ENCODE measurements at regions not wholly inside any gene's neighbourhood (a gene's known extent, or its start where the extent isn't known, plus 50 kb on each side); places are given as distances from the start of the nearest gene placed in this dataset.

- in situ Hi-C loops (cut with HindIII; ENCODE audit: low sequenced_read_pairs), result no loop called here
- DNase-seq (ENCODE audit: low spot score), result no peak
Measured at GRCh38 chrX:13917507-13917906, 100.6 kb upstream of the GPM6B start.

GRCh38 chrX:13911586-13911985, 94.7 kb upstream of the GPM6B start:
- DNase-seq (ENCODE audit: low spot score), result no peak
- in situ Hi-C loops (cut with HindIII; ENCODE audit: low sequenced_read_pairs), result no loop called here

DNA sequence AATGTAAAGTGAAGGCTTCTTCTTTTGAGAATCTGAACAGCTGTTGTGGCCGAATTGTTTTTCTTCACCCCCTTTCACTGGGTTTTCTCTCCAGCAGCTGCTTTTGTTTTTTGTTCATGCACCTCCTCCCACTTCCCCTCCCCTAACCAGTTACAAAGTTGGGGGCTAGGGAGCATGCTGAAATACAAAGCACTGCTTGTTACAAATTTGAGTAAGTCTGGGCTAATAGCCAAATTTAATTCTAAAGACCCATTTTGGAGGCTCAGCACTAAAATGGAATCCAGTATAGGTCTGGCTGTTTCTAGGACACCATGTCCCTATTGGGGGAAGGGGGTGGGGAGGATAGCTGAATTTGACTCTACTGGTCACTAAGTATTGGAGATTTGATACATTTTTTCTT, 89.2 kb upstream of the GPM6B start:
- no peak for DNase-seq (ENCODE audit: low spot score)
- in situ Hi-C loops (cut with HindIII; ENCODE audit: low sequenced_read_pairs), result no loop called here

DNA sequence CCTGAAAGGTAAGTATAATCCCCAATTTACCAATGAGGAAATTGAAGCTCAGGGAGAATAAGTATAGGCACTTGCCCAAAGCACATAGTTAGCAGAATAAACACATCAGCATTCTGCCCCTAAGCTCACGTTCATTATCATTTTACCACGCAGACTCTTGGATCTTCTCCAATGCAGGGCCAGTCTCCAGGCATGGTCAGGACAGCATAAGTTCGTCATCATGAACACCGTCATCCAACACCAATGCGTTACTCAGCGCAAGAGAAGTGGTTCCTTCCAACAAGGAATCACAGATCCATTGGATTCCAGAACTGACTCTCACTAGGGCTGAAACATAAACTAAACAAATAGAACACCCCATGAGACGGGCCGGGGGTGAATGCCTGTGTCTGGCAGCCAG, 86.5 kb upstream of the GPM6B start:
- in situ Hi-C loops (cut with HindIII; ENCODE audit: low sequenced_read_pairs), result no loop called here
- no peak for DNase-seq (ENCODE audit: low spot score)

GRCh38 chrX:13902406-13902805, 85.5 kb upstream of the GPM6B start:
- no peak for DNase-seq (ENCODE audit: low spot score)
- in situ Hi-C loops (cut with HindIII; ENCODE audit: low sequenced_read_pairs), result no loop called here

DNA sequence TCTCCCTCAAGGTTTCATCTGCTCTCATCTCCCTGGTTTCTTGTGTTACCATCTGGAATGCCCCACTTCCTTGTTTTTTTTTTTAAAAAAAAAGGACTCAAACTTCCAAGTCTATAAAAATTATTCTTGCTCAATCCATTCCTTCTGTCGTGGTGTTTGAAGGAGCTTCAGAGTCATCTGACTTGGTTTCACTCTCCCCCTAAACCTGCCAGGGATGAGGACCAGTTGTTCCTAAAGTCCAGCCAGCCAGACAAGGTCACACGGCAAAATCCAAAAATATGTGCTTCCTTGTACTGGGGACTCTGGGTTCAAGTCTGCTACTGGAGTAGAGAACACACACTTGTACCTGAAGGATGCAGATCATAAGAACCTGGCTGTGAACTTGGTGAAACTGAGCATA, 84.5 kb upstream of the GPM6B start:
- in situ Hi-C loops (cut with HindIII; ENCODE audit: low sequenced_read_pairs), result no loop called here
- no peak for DNase-seq (ENCODE audit: low spot score)

GRCh38 chrX:13900351-13900750, 83.5 kb upstream of the GPM6B start:
- no peak for DNase-seq (ENCODE audit: low spot score)
- in situ Hi-C loops (cut with HindIII; ENCODE audit: low sequenced_read_pairs), result no loop called here

DNA sequence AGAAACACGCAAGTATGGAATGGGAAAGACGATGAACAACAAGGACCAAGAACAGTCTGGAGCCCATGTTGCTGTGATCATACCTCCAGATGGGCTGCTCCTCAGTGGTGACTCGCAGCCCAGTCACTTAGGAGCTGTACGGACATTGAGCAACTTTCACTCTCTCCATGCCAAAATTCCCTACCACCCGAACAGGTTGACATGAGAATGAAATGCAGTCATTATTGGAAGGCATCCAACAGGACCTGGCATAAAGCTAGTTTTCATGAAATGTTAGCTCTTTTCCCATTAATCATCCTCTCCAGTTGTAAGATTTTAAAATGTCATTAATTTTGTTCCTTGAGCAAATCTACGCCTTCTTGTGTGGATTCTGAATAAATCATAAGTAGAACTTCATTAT, 82.7 kb upstream of the GPM6B start:
- DNase-seq (ENCODE audit: low spot score), result peak; percentile 55

GRCh38 chrX:13898603-13899002, 81.7 kb upstream of the GPM6B start:
- DNase-seq (ENCODE audit: low spot score), result no peak
- in situ Hi-C loops (cut with HindIII; ENCODE audit: low sequenced_read_pairs), result no loop called here

More for the DNA sequence above, 82.7 kb upstream of the GPM6B start:
- in situ Hi-C loops (cut with HindIII; ENCODE audit: low sequenced_read_pairs), result no loop called here

GRCh38 chrX:13898083-13898482, 81.2 kb upstream of the GPM6B start:
- in situ Hi-C loops (cut with HindIII; ENCODE audit: low sequenced_read_pairs), result no loop called here
- DNase-seq (ENCODE audit: low spot score), result no peak

- no peak for DNase-seq (ENCODE audit: low spot score)
- in situ Hi-C loops (cut with HindIII; ENCODE audit: low sequenced_read_pairs), result no loop called here
Measured at GRCh38 chrX:13897566-13897965, 80.7 kb upstream of the GPM6B start.

DNA sequence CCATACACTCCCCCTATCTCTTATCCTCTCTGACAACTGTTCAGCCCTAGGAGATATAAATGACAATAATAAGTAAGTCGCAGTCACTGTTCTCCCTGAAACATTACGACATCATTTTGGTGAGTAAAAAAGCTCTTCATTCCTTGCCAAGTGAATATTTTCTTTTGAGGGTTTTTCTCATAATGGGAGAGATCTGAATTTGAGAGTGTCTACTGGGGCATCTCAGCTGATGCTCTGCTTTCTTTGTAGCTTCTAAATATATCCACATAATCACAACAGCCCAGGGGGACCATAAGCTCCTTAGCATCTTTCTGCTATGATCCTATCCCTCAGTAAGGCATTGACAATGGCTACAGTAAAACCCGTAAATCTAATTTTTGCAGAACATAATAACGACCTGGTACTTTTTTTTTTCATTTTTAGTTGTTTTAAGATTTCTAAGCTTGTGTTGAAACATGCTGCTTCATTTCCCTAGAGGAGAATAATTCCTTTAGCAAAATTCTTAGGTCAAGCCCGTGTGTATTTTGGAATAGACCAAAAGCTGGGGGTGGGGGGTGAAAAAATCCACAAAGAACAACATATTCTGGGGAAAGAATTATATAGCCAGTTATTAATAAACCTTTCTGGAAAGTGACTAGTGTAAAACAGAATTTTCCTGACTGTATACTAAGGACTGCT, 78.1 kb upstream of the GPM6B start:
- in situ Hi-C loops (cut with HindIII; ENCODE audit: low sequenced_read_pairs), result no loop called here
- no peak for DNase-seq (ENCODE audit: low spot score)

DNA sequence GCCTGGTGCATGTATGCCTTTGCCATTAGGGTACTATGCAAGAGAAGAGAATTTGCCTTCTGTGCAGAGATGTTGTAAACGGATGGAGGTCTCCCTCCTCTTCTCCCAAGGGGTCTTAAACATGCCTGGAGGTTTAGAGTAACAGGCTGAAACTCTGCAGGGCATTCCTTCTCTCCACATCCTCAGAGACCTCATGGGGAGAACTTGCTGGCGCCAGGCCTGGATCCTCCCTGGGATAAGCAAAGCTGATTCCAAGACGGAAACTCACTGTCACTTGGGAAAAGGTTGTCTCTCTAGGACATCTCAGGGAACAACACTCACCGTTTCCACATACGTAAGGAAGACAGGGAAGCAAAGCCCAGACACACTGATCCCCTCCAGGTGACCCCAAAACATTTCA, 76.9 kb upstream of the GPM6B start:
- no peak for DNase-seq (ENCODE audit: low spot score)
- in situ Hi-C loops (cut with HindIII; ENCODE audit: low sequenced_read_pairs), result no loop called here

- DNase-seq (ENCODE audit: low spot score), result no peak
- in situ Hi-C loops (cut with HindIII; ENCODE audit: low sequenced_read_pairs), result no loop called here
Measured at GRCh38 chrX:13892856-13893255, 76.0 kb upstream of the GPM6B start.

DNA sequence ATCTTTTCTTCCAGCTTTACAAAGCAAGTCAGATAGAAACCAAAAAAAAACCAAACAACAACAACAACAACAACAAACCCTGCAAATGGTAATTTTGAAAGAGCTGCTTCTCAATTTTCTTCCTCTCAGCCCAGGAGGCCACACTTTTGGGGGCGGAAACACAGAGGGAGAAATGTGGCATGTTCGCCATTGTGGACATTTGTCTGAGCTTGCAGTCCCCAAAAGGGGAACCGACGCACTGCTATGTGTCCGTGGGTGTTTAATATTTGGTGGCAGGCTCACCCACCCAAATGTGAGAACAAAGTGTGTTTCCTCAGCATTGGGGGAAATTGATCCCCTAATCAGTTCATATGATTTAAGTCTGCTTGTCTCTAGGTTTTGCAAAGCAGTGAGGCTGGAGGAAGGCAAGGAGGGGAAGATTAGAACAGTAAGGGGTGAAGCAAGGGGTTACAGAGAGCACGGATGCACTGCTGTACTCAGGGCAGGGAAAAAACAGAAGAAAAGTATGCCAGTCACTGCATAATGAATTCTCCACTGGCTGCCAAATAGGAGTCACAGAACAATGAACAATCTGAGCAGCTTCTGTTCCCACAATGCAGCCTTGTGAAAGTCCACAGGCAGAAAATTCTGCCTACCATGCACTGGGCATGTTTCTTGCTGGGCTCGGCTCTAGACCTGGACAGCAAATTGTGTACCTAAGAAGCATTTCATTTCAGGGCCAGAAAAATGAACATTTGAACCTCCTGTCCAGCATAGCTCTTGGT, 74.7 kb upstream of the GPM6B start:
- in situ Hi-C loops (cut with HindIII; ENCODE audit: low sequenced_read_pairs), result no loop called here
- DNase-seq (ENCODE audit: low spot score), result peak; percentile 54

DNA sequence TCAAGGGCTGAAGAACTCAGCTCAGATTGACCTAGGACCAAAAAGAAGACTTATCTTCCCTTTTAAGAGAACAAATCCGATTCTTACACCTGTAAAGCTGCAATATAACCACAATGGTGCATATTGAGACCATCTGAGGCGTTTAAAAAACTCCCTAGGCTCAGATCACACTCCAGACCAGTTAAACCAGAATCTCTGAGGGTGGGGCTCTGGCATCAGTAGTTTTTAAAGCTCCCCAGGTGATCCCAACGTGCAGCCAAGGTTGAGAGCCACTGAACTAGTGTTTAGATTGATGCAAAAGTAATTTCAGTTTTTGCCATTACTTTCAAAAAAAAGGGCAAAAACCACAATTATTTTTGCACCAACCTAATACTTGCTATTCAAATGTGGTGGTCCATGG, 73.9 kb upstream of the GPM6B start:
- DNase-seq (ENCODE audit: low spot score), result no peak
- in situ Hi-C loops (cut with HindIII; ENCODE audit: low sequenced_read_pairs), result no loop called here

DNA sequence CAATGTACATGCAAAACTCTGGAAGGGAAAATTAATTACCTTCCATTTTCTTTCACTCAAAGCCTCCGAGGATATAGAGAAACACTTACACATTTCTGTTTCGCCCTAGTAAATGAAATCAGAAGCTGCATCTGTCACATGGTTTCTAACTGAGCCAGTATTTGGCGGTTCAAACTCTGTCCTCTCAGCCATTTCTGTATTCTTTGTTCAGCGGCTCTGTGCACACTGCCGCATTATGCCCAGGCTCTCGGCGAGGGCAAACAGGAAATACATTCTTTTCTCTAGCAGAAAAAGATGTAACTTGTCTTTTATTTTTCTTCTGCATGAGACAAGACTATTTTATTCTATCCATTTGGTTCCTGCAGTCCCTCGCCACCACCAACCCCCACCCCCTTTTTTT, 71.4 kb upstream of the GPM6B start:
- DNase-seq (ENCODE audit: low spot score), result no peak
- in situ Hi-C loops (cut with HindIII; ENCODE audit: low sequenced_read_pairs), result no loop called here

- DNase-seq (ENCODE audit: low spot score), result no peak
- in situ Hi-C loops (cut with HindIII; ENCODE audit: low sequenced_read_pairs), result no loop called here
Measured at GRCh38 chrX:13885591-13885990, 68.7 kb upstream of the GPM6B start.

DNA sequence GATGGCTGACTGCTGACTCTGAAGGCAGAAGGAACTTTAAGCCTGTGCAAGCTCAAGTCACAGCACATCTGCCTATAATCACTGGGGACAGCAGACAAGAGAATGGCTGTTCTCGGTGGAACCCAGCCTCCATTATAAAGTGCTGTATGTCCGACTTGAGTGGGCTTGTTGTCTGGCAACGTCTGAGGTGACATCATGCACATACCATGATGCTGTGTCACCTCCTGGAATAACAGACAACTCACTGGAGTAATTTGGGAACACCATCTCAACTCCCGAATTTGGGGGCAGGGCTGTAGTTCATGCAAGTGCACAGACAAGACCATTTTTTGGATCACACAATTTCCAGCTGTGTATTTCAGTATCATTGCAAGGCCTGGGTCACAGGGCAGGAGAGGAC, 59.8 kb upstream of the GPM6B start:
- in situ Hi-C loops (cut with HindIII; ENCODE audit: low sequenced_read_pairs), result no loop called here
- no peak for DNase-seq (ENCODE audit: low spot score)

DNA sequence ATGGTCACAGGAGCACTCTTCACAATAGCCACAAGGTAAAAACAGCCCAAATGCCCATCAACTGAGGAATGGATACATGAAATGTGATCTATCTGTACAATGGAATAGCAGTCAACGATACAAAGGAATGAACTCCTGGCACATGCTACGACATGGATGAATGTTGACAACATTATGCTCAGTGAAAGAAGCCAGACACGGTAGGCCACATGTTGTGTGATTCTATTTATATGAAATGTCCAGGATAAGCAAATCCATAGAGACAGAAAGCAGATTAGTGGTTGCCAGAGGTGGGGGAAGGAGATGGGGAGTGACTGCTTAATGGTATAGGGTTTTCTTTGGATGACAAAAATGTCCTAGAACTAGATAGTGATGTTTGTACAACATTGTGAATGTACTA, 58.7 kb upstream of the GPM6B start:
- DNase-seq (ENCODE audit: low spot score), result no peak
- in situ Hi-C loops (cut with HindIII; ENCODE audit: low sequenced_read_pairs), result no loop called here

GRCh38 chrX:13868591-13868990, 51.7 kb upstream of the GPM6B start:
- no peak for DNase-seq (ENCODE audit: low spot score)
- in situ Hi-C loops (cut with HindIII; ENCODE audit: low sequenced_read_pairs), result no loop called here
